H1 (cell line): ENCODE measurements at regions not wholly inside any gene's neighbourhood (a gene's known extent, or its start where the extent isn't known, plus 50 kb on each side); places are given as distances from the start of the nearest gene placed in this dataset.

Experiments
- CTCF ChIA-PET: fragments of 300-600 bp; sonication (Branson Sonifier 250); formaldehyde crosslinking; loops from one replicate; lab custom pipeline; 2021; ENCODE audit not compliant: partially characterized antibody; lab: Charles Lee
- POLR2A ChIA-PET: fragments of 300-600 bp; sonication (Branson Sonifier 250); formaldehyde crosslinking; loops from one replicate; lab custom pipeline; 2021; ENCODE audit warnings: inconsistent platforms; ENCODE audit not compliant: partially characterized antibody; lab: Charles Lee
- DNase-seq, 2 experiments: peaks; one replicate each; pipeline versions ENCODE4 v3.0.0 to v3.0.0-alpha.2; 2010 to 2022; ENCODE audit warnings: low spot score in 2 of 2, low read depth in 1 of 2, mixed read lengths in 1 of 2
- FAIRE-seq: peaks from 2 replicates; lab custom pipeline; 2011; peaks lifted over from hg19 to GRCh38; lab: Jason Lieb, UNC
- H2AFZ ChIP-seq: 2 replicates; pipeline ENCODE4 v1.8.1; 2012; ENCODE audit warnings: low read length, inconsistent platforms
- H2AK5ac ChIP-seq: 2 replicates; pipeline ENCODE4 v1.6.1; 2013; ENCODE audit warnings: low read depth, low read length
- H2BK120ac ChIP-seq: replicated peaks from 2 replicates; pipeline ENCODE3; 2013; ENCODE audit warnings: low read depth, low read length, inconsistent platforms
- H2BK12ac ChIP-seq: 2 replicates; pipeline ENCODE4 v1.6.1; 2013; ENCODE audit warnings: low read depth, low read length
- H2BK15ac ChIP-seq: 2 replicates; pipeline ENCODE4 v1.6.1; 2013; ENCODE audit warnings: low read length
- H2BK20ac ChIP-seq: 2 replicates; pipeline ENCODE4 v1.6.1; 2013; ENCODE audit warnings: low read length
- H2BK5ac ChIP-seq: 2 replicates; pipeline ENCODE4 v1.6.1; 2013; ENCODE audit warnings: low read depth, low read length
- H3K14ac ChIP-seq: 2 replicates; pipeline ENCODE4 v1.6.1; 2013; ENCODE audit warnings: inconsistent platforms; ENCODE audit not compliant: insufficient read length
- H3K18ac ChIP-seq: 2 replicates; pipeline ENCODE4 v1.6.1; 2013; ENCODE audit warnings: low read length; ENCODE audit errors: extremely low read depth
- H3K23ac ChIP-seq: 2 replicates; pipeline ENCODE4 v1.6.1; 2013; ENCODE audit warnings: inconsistent platforms; ENCODE audit not compliant: insufficient read length
- H3K23me2 ChIP-seq: 2 replicates; pipeline ENCODE4 v1.6.1; 2013; ENCODE audit warnings: low read depth, low read length
- H3K27ac ChIP-seq: 2 replicates; pipeline ENCODE4 v1.6.1; 2011; ENCODE audit warnings: low read depth, low read length, inconsistent platforms
- H3K27me3 ChIP-seq, 4 experiments: replicated peaks in 1 of 4; 1 replicate in 1 of 4; 2 replicates in 3 of 4; pipeline versions ENCODE4 v1.6.1 to v1.8.1; 2011 to 2013; ENCODE audit warnings: low read length in 3 of 4, mild to moderate bottlenecking in 3 of 4, inconsistent platforms in 2 of 4, mixed read lengths in 2 of 4, moderate library complexity in 1 of 4; ENCODE audit not compliant: control insufficient read depth in 3 of 4, insufficient read depth in 3 of 4; ENCODE audit errors: extremely low read depth in 1 of 4
- H3K36me3 ChIP-seq, 4 experiments: 2 replicates each; pipeline versions ENCODE4 v1.6.1 to v1.8.1; 2011 to 2013; ENCODE audit warnings: mild to moderate bottlenecking in 4 of 4, low read length in 3 of 4, moderate library complexity in 2 of 4, control low read depth in 1 of 4, inconsistent platforms in 1 of 4; ENCODE audit not compliant: insufficient read depth in 4 of 4, control insufficient read depth in 2 of 4
- H3K4ac ChIP-seq: replicated peaks from 2 replicates; pipeline ENCODE3; 2013; ENCODE audit warnings: low read length, low read depth, mixed read lengths, inconsistent platforms; ENCODE audit not compliant: insufficient read length
- H3K4me1 ChIP-seq, 4 experiments: replicated peaks in 1 of 4; 1 replicate in 1 of 4; 2 replicates in 3 of 4; pipeline versions ENCODE4 v1.6.1 to v1.8.1; 2011 to 2013; ENCODE audit warnings: low read length in 3 of 4, inconsistent platforms in 2 of 4, mixed read lengths in 1 of 4; ENCODE audit not compliant: insufficient read depth in 4 of 4, control insufficient read depth in 3 of 4
- H3K4me2 ChIP-seq, 2 experiments: 2 replicates each; pipeline versions ENCODE4 v1.6.1 to v1.8.1; 2011 to 2013; ENCODE audit warnings: low read depth in 2 of 2, low read length in 2 of 2, control low read depth in 1 of 2, inconsistent platforms in 1 of 2, mild to moderate bottlenecking in 1 of 2; ENCODE audit not compliant: insufficient read depth in 1 of 2
- H3K4me3 ChIP-seq, 4 experiments: fragments of 200-600, 300-600 bp in 1 of 4; sonication (generic), shearing (Covaris generic), sonication (Bioruptor Twin) in 1 of 4; 2 replicates each; pipeline versions ENCODE4 v1.5.1 to v1.8.1; 2011 to 2016; ENCODE audit warnings: low read length in 4 of 4, low read depth in 3 of 4, control low read depth in 2 of 4, inconsistent platforms in 2 of 4, mild to moderate bottlenecking in 2 of 4, mixed read lengths in 1 of 4, moderate library complexity in 1 of 4; ENCODE audit not compliant: insufficient read depth in 2 of 4; ENCODE audit errors: extremely low read depth in 1 of 4
- H3K56ac ChIP-seq: replicated peaks from 2 replicates; pipeline ENCODE3; 2013; ENCODE audit warnings: low read depth, mild to moderate bottlenecking, mixed read lengths, low read length, inconsistent platforms; ENCODE audit not compliant: insufficient read length
- H3K79me1 ChIP-seq: 2 replicates; pipeline ENCODE4 v1.6.1; 2013; ENCODE audit warnings: low read depth, low read length, control low read depth
- H3K79me2 ChIP-seq, 2 experiments: 2 replicates each; pipeline versions ENCODE4 v1.6.1 to v1.8.1; 2012 to 2013; ENCODE audit warnings: low read length in 2 of 2, mild to moderate bottlenecking in 2 of 2, inconsistent platforms in 1 of 2; ENCODE audit not compliant: insufficient read depth in 2 of 2, control insufficient read depth in 1 of 2
- H3K9ac ChIP-seq, 4 experiments: replicated peaks in 1 of 4; 1 replicate in 1 of 4; 2 replicates in 3 of 4; pipeline versions ENCODE4 v1.6.1 to v1.8.1; 2011 to 2013; ENCODE audit warnings: low read depth in 3 of 4, low read length in 3 of 4, control low read depth in 2 of 4, mild to moderate bottlenecking in 2 of 4, moderate library complexity in 2 of 4, inconsistent platforms in 1 of 4; ENCODE audit errors: extremely low read depth in 1 of 4
- H3K9me3 ChIP-seq, 2 experiments: 2 replicates each; pipeline versions ENCODE4 v1.6.1 to v1.8.1; 2012 to 2013; ENCODE audit warnings: mild to moderate bottlenecking in 2 of 2, moderate library complexity in 2 of 2, control low read depth in 1 of 2, inconsistent platforms in 1 of 2, low read depth in 1 of 2, low read length in 1 of 2, mixed read lengths in 1 of 2; ENCODE audit not compliant: insufficient read depth in 2 of 2
- H4K20me1 ChIP-seq, 2 experiments: replicated peaks in 1 of 2; 2 replicates each; pipeline versions ENCODE3 to v1.8.1; 2011 to 2013; ENCODE audit warnings: inconsistent platforms in 2 of 2, low read length in 2 of 2, mild to moderate bottlenecking in 1 of 2; ENCODE audit not compliant: insufficient read depth in 2 of 2, control insufficient read depth in 1 of 2
- H4K5ac ChIP-seq: 2 replicates; pipeline ENCODE4 v1.6.1; 2013; ENCODE audit warnings: low read length, low read depth, mixed read lengths, inconsistent platforms; ENCODE audit not compliant: insufficient read length
- H4K8ac ChIP-seq: 2 replicates; pipeline ENCODE4 v1.8.0; 2013; ENCODE audit warnings: mild to moderate bottlenecking, moderate library complexity, low read length, inconsistent platforms; ENCODE audit not compliant: insufficient read depth; ENCODE audit errors: extremely low read depth
- H4K91ac ChIP-seq: replicated peaks from 2 replicates; pipeline ENCODE3; 2013; ENCODE audit warnings: low read length, mixed read lengths, inconsistent platforms; ENCODE audit not compliant: insufficient read length
- FOSL1 ChIP-seq: IDR thresholded peaks from 2 replicates; pipeline ENCODE4 v1.6.1; 2011; ENCODE audit warnings: mild to moderate bottlenecking, low read depth, low read length, moderate library complexity; ENCODE audit not compliant: insufficient read depth
- WGBS, 2 experiments: shearing (Covaris generic) in 1 of 2; methylation state at CpG; one replicate each; pipeline versions ENCODE4 v1.1.6 to v1.1.7; 2013 to 2015; ENCODE audit warnings: low lambda C conversion rate in 2 of 2, mixed read lengths in 2 of 2, inconsistent platforms in 1 of 2, low coverage in 1 of 2, missing lambda C conversion rate in 1 of 2; ENCODE audit not compliant: insufficient replicate concordance in 2 of 2, insufficient coverage in 1 of 2, insufficient read length in 1 of 2; ENCODE audit errors: extremely low coverage in 1 of 2, missing lambda C conversion rate in 1 of 2; 5-methylcytosine and 5-hydroxymethylcytosine counted together

DNA sequence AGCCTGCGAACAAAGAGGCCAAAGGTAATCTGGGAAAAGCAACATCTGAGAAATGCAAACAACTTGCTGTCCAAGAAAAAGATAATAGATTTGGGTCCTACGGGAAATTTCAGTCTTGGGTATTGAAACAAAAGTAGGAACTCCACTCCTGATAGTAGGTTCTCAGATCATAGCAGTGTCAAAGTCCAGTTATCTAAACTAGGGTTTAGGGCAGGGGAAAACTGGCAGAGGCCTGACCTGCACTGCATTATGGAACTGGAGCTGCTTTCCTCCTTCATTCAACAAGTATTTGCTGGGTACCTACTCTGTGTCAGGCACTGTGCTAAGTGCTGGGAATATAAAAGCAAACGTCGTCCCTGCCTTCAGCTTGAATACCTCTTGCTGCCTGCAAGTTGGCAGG is 60.7 kb upstream of the NGF start:
- no peak for TF ChIP-seq FOSL1
- no peaks in the 10 kb centered on the region for H4K20me1 ChIP-seq
- H2BK120ac ChIP-seq: no peak overlapping the region
- H3K79me1 ChIP-seq: no peaks in the 10 kb centered on the region
- H3K14ac ChIP-seq: no peak overlapping the region
- no peak overlapping the region for H2BK12ac ChIP-seq
- no peak overlapping the region for H4K8ac ChIP-seq
- DNase-seq: no peak
- no peak overlapping the region for H3K27ac ChIP-seq
- POLR2A ChIA-PET: no interaction called here
- no peak overlapping the region for H4K91ac ChIP-seq
- no peak overlapping the region for H3K9ac ChIP-seq
- no peaks in the 10 kb centered on the region for H3K79me2 ChIP-seq
- H3K4ac ChIP-seq: no peak overlapping the region
- no peak overlapping the region for H3K4me3 ChIP-seq
- no peak overlapping the region for H3K23ac ChIP-seq
- no peak overlapping the region for H2AFZ ChIP-seq
- no peak overlapping the region for H2BK5ac ChIP-seq
- H3K4me1 ChIP-seq: no peaks in the 10 kb centered on the region
- no peak overlapping the region for H4K5ac ChIP-seq
- no peak overlapping the region for H3K18ac ChIP-seq
- no peaks in the 10 kb centered on the region for H3K23me2 ChIP-seq
- no peak overlapping the region for H2BK20ac ChIP-seq
- H3K36me3 ChIP-seq: no peaks in the 10 kb centered on the region
- H3K27me3 ChIP-seq: no peaks in the 10 kb centered on the region
- no peaks in the 10 kb centered on the region for H3K9me3 ChIP-seq
- H2BK15ac ChIP-seq: no peak overlapping the region
- FAIRE-seq: no peak
- WGBS, 2 experiments: 95% methylated on average over 4 of the region's 4 CpGs; no CpG with 5 or more reads in 1 of the 2 experiments
- H3K56ac ChIP-seq: no peak overlapping the region
- no peak overlapping the region for H2AK5ac ChIP-seq
- CTCF ChIA-PET: interaction anchor here (1.7 kb wide), 1 partner anchor 61 kb away, joined by 4 read pairs; the partner anchor contains the start of gene NGF
- no peak overlapping the region for H3K4me2 ChIP-seq
